ENCODE measurements at regions not wholly inside any gene's neighbourhood (a gene's known extent, or its start where the extent isn't known, plus 50 kb on each side); places are given as distances from the start of the nearest gene placed in this dataset.

DNA sequence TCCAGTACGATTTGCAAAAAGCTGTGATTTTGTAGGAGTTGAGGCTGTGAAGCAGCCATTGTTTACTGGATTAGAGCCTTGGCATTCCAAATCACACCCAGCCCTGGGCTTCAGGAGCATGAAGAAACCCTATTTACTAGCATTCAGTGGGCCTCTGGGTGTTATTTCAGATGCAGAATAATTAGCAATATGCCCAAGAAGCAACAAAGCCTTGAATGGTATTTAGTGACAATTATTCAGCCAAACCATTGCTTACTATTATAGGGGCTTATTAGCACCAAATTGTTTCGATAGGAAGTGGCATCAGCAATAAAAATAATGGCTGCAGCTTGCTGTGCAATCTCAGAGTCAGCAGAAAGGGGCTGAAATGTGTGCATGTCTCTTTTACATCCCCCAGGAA lies 166.6 kb upstream of the SHISA6 start:
- Histone ChIP-seq H3K4me3 (no peak overlapping the region), H3K4me1 (no peaks in the 10 kb centered on the region), H3K36me3 (no peaks in the 10 kb centered on the region), H3K27ac (no peak overlapping the region), H3K27me3 (no peaks in the 10 kb centered on the region), H3K9me3 (no peaks in the 10 kb centered on the region)
- no peak for DNase-seq
- intact Hi-C loops (cut with DNase I; ENCODE audit: low total_unique reads) = no loop called here
- TF ChIP-seq EP300 (IDR thresholded peaks at IDR 0.05; ENCODE audit: low read depth) = no peak
- no peak for TF ChIP-seq POLR2AphosphoS5 (IDR thresholded peaks at IDR 0.05)
- TF ChIP-seq POLR2A (IDR thresholded peaks at IDR 0.05) = no peak
- TF ChIP-seq, protein P1, sequence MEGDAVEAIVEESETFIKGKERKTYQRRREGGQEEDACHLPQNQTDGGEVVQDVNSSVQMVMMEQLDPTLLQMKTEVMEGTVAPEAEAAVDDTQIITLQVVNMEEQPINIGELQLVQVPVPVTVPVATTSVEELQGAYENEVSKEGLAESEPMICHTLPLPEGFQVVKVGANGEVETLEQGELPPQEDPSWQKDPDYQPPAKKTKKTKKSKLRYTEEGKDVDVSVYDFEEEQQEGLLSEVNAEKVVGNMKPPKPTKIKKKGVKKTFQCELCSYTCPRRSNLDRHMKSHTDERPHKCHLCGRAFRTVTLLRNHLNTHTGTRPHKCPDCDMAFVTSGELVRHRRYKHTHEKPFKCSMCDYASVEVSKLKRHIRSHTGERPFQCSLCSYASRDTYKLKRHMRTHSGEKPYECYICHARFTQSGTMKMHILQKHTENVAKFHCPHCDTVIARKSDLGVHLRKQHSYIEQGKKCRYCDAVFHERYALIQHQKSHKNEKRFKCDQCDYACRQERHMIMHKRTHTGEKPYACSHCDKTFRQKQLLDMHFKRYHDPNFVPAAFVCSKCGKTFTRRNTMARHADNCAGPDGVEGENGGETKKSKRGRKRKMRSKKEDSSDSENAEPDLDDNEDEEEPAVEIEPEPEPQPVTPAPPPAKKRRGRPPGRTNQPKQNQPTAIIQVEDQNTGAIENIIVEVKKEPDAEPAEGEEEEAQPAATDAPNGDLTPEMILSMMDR (IDR thresholded peaks at IDR 0.05) = no peak
- 64 to 67% methylated on average over 1 to 2 of the region's 2 CpGs for WGBS, 2 donors (ENCODE audit: low coverage in 1 of 2)
- in situ Hi-C loops (cut with MboI; ENCODE audit: low pct_ligation_motif_present in 1 of 4, low pct_unique_long_range_greater_than_20kb in 1 of 4, low sequenced_read_pairs in 3 of 4) = loop anchor here in 1 of 4 donors (25.0 kb wide), 1 partner anchor 312 kb away; no protein-coding TSS in a partner anchor

DNA sequence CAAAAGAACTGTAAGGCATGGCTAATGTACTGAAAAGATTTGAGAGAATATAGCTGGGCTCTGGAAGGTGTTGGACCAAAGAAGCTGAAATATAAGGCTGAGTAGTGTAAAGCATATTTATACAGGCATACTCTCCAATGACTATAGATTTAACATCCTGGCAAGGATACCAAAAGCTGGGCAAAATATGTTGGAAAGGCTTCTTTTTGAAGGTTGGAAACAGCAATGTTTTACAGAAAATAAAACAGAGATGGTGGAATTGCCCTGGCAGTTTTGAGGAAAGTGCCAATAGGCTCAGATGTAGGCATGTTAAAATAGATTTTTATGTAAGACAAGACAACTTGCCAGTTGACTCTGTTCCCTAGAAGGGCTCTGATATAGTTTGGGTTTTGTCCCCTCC lies 184.1 kb upstream of the SHISA6 start:
- no peaks in the 10 kb centered on the region for H3K27me3 ChIP-seq
- H3K27ac ChIP-seq = no peak overlapping the region
- no peaks in the 10 kb centered on the region for H3K36me3 ChIP-seq
- in situ Hi-C loops (cut with MboI; ENCODE audit: low pct_ligation_motif_present in 1 of 4, low pct_unique_long_range_greater_than_20kb in 1 of 4, low sequenced_read_pairs in 3 of 4) (loop anchor here in 1 of 4 donors (25.0 kb wide), 1 partner anchor 295 kb away; no protein-coding TSS in a partner anchor), intact Hi-C loops (cut with DNase I; ENCODE audit: low total_unique reads) (no loop called here)
- peaks cover 0 to 3% (median 0%) of the 10 kb centered on the region in 4 donors for H3K4me1 ChIP-seq
- no peak for TF ChIP-seq POLR2A (IDR thresholded peaks at IDR 0.05)
- TF ChIP-seq, protein P1 (IDR thresholded peaks at IDR 0.05) = no peak
- no peak for TF ChIP-seq POLR2AphosphoS5 (IDR thresholded peaks at IDR 0.05)
- TF ChIP-seq EP300 (IDR thresholded peaks at IDR 0.05; ENCODE audit: low read depth) = no peak
- H3K9me3 ChIP-seq = no peaks in the 10 kb centered on the region
- no peak overlapping the region for H3K4me3 ChIP-seq
- DNase-seq = no peak

DNA sequence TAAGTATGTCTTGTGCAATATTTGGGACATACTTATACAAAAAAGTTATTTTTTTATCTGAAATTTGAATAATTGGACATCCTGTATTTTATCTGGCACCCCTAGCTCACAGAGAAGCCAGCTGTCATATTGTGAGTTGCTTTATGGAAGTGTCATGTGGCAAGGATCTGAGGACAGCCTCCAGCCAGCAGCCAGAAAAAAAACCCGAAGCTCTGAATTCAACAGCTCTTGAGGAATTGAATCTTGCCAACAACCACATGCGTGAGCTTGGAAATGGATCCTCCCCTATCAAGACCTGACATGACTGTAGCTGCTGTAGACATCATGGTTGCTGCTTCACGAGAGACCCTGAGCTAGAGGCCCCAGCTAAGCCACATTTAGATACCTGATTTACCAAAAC lies 187.2 kb upstream of the SHISA6 start:
- in situ Hi-C loops (cut with MboI; ENCODE audit: low pct_ligation_motif_present in 1 of 4, low pct_unique_long_range_greater_than_20kb in 1 of 4, low sequenced_read_pairs in 3 of 4) = loop anchor here in 1 of 4 donors (25.0 kb wide), 1 partner anchor 292 kb away; no protein-coding TSS in a partner anchor
- 73 to 83% methylated on average over 3 of the region's 3 CpGs for WGBS, 2 donors (ENCODE audit: low coverage in 1 of 2)

DNA sequence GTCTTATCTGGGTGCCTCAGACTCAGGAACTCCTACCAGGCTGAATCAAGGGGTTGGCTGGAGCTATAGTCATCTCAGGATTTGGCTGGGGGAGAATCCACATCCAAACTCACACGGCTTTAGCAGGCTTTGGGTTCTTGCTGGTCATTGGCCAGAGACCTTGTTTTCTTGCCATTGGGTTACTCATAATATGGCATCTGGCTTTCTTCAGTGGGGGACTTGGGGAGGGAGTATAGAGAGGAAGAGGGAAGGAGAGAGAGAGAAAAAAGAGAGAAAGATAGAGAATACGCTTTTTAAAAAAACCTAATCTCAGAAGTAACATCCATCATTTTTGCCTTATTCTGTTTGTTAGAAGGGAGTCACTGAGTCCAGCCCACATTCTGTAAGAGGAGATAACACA lies 191.5 kb upstream of the SHISA6 start:
- TF ChIP-seq, protein P1 (IDR thresholded peaks at IDR 0.05) = no peak
- TF ChIP-seq EP300 (IDR thresholded peaks at IDR 0.05; ENCODE audit: low read depth) (no peak), POLR2A (IDR thresholded peaks at IDR 0.05) (no peak), POLR2AphosphoS5 (IDR thresholded peaks at IDR 0.05) (no peak)
- in situ Hi-C loops (cut with MboI; ENCODE audit: low pct_ligation_motif_present in 1 of 4, low pct_unique_long_range_greater_than_20kb in 1 of 4, low sequenced_read_pairs in 3 of 4) = no loop called here
- Histone ChIP-seq H3K4me1 (no peaks in the 10 kb centered on the region), H3K4me3 (no peak overlapping the region), H3K9me3 (no peaks in the 10 kb centered on the region), H3K27me3 (no peaks in the 10 kb centered on the region), H3K36me3 (no peaks in the 10 kb centered on the region), H3K27ac (no peak overlapping the region)
- DNase-seq = no peak
- intact Hi-C loops (cut with DNase I; ENCODE audit: low total_unique reads) = no loop called here
- WGBS, 2 donors (ENCODE audit: low coverage in 1 of 2) = 82% methylated on average over 2 of the region's 2 CpGs

More for the DNA sequence above, 187.2 kb upstream of the SHISA6 start:
- Histone ChIP-seq H3K4me1 (peaks cover 0 to 3% (median 0%) of the 10 kb centered on the region in 4 donors), H3K4me3 (no peak overlapping the region), H3K27ac (no peak overlapping the region), H3K36me3 (no peaks in the 10 kb centered on the region), H3K27me3 (no peaks in the 10 kb centered on the region), H3K9me3 (no peaks in the 10 kb centered on the region)
- intact Hi-C loops (cut with DNase I; ENCODE audit: low total_unique reads) = no loop called here
- DNase-seq = no peak
- TF ChIP-seq EP300 (IDR thresholded peaks at IDR 0.05; ENCODE audit: low read depth) = no peak
- no peak for TF ChIP-seq POLR2A (IDR thresholded peaks at IDR 0.05)

DNA sequence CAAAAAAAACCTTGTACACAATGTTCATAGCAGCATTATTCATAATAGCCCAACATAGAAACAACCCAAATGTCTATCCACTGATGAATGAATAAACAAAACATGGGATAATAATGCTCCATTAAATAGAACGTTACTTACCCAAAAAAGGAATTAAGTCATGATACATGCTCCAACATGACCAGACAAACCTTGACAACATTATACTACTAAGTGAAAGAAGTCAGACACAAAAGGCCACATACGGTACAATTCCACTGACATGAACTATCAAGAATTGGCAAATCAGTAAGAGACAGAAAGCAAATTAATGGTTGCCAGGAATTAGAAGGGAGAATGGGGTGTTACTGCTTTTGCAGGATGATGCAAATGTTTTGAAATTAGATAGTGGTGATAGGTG lies 193.8 kb upstream of the SHISA6 start:
- Histone ChIP-seq H3K36me3 (no peaks in the 10 kb centered on the region), H3K27ac (no peak overlapping the region), H3K4me1 (no peaks in the 10 kb centered on the region), H3K27me3 (no peaks in the 10 kb centered on the region), H3K9me3 (no peaks in the 10 kb centered on the region), H3K4me3 (no peak overlapping the region)
- TF ChIP-seq EP300 (IDR thresholded peaks at IDR 0.05; ENCODE audit: low read depth) (no peak), POLR2AphosphoS5 (IDR thresholded peaks at IDR 0.05) (no peak), POLR2A (IDR thresholded peaks at IDR 0.05) (no peak)
- TF ChIP-seq, protein P1 (IDR thresholded peaks at IDR 0.05) = no peak
- DNase-seq = no peak
- intact Hi-C loops (cut with DNase I; ENCODE audit: low total_unique reads) = no loop called here
- WGBS, 2 donors (ENCODE audit: low coverage in 1 of 2) = 85 to 96% methylated on average over 2 of the region's 2 CpGs
- in situ Hi-C loops (cut with MboI; ENCODE audit: low pct_ligation_motif_present in 1 of 4, low pct_unique_long_range_greater_than_20kb in 1 of 4, low sequenced_read_pairs in 3 of 4) = no loop called here

Data from transverse colon (tissue), 4 donors.